Central memory CD8-positive, alpha-beta T cell (primary cell): ENCODE measurements at regions not wholly inside any gene's neighbourhood (a gene's known extent, or its start where the extent isn't known, plus 50 kb on each side); places are given as distances from the start of the nearest gene placed in this dataset.
"Not testable (repeated sequence)": the region's sequence is repeated elsewhere in the genome, so short reads cannot be mapped to it uniquely, and the experiment has no call there.

Source experiments
- ATAC-seq: fragments of 150-1000 bp; cut with Tn5 transposase; replicated peaks from 2 replicates; pipeline ENCODE4 v1.10.0; 2022; ENCODE audit warnings: mild to moderate bottlenecking, moderate FRiP score, moderate number of reproducible peaks; ENCODE audit not compliant: poor library complexity, severe bottlenecking; ENCODE audit errors: extremely low read depth
- DNase-seq, 2 donors: peaks; one replicate each; pipeline ENCODE4 v3.0.0; 2021; ENCODE audit warnings: low spot score in 2 of 2
- H3K27ac Mint-ChIP-seq: one replicate; pipeline ENCODE4 v1.8.0; 2022; ENCODE audit warnings: low read depth, mild to moderate bottlenecking, moderate library complexity, mixed read lengths
- H3K27me3 Mint-ChIP-seq: one replicate; pipeline ENCODE4 v1.8.0; 2022; ENCODE audit warnings: mixed read lengths
- H3K36me3 Mint-ChIP-seq: one replicate; pipeline ENCODE4 v1.8.0; 2022; ENCODE audit warnings: mild to moderate bottlenecking, moderate library complexity, mixed read lengths; ENCODE audit not compliant: insufficient read depth
- H3K4me1 Mint-ChIP-seq: one replicate; pipeline ENCODE4 v1.8.0; 2022; ENCODE audit warnings: mixed read lengths
- H3K4me3 Mint-ChIP-seq: one replicate; pipeline ENCODE4 v1.8.0; 2022; ENCODE audit warnings: mild to moderate bottlenecking, moderate library complexity, mixed read lengths
- H3K9me3 Mint-ChIP-seq: one replicate; pipeline ENCODE4 v1.8.0; 2022; ENCODE audit warnings: mixed read lengths

DNA sequence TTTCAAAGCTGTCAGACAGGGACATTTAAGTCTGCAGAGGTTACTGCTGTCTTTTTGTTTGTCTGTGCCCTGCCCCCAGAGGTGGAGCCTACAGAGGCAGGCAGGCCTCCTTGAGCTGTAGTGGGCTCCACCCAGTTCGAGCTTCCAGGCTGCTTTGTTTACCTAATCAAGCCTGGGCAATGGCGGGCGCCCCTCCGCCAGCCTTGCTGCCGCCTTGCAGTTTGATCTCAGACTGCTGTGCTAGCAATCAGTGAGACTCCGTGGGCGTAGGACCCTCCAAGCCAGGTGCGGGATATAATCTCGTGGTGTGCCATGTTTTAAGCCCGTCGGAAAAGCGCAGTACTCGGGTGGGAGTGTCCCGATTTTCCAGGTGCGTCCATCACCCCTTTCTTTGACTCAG, 919.2 kb upstream of the ARRDC3 start:
- H3K9me3 Mint-ChIP-seq, H3K27ac Mint-ChIP-seq, ATAC-seq, DNase-seq, H3K4me3 Mint-ChIP-seq, H3K27me3 Mint-ChIP-seq, H3K4me1 Mint-ChIP-seq, H3K36me3 Mint-ChIP-seq: not testable (repeated sequence)

DNA sequence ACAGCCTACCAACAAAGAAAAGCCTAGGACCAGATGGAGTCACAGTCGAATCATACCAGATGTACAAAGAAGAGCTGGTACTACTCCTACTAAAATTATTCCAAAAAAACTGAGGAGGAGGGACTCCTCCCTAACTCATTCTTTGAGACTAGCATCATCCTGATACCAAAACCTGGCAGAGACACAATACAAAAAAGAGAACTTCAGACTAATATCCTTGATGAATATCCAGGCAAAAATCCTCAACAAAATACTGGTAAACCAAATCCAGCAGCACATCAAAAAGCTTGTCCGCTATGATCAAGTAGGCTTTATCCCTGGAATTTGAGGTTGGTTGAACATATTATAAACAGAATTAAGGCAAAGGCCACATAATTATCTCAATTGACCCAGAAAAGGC, 900.4 kb upstream of the ARRDC3 start:
- Mint-ChIP-seq H3K4me1 (no peaks in the 10 kb centered on the region), H3K27me3 (no peaks in the 10 kb centered on the region), H3K4me3 (no peak overlapping the region), H3K27ac (no peak overlapping the region), H3K9me3 (peaks cover 23% of the 10 kb centered on the region), H3K36me3 (no peaks in the 10 kb centered on the region)
- DNase-seq (no peak), ATAC-seq (no peak)

DNA sequence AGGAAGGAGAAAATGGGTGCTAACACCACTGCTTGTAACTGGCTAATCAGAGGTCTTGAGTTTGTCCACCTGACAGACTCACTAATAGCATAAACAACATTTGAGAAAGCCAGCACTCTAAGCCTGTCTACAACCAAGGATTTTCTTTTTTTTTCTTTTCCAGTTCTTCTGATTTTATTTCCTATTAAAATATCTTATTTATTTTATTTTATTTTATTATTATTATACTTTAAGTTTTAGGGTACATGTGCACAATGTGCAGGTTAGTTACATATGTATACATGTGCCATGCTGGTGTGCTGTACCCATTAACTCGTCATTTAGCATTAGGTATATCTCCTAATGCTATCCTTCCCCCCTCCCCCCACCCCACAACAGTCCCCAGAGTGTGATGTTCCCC, 888.6 kb upstream of the ARRDC3 start:
- H3K36me3 Mint-ChIP-seq, H3K27me3 Mint-ChIP-seq, DNase-seq, H3K4me1 Mint-ChIP-seq, ATAC-seq, H3K4me3 Mint-ChIP-seq, H3K27ac Mint-ChIP-seq: not testable (repeated sequence)
- H3K9me3 Mint-ChIP-seq = peaks cover 23% of the 10 kb centered on the region

DNA sequence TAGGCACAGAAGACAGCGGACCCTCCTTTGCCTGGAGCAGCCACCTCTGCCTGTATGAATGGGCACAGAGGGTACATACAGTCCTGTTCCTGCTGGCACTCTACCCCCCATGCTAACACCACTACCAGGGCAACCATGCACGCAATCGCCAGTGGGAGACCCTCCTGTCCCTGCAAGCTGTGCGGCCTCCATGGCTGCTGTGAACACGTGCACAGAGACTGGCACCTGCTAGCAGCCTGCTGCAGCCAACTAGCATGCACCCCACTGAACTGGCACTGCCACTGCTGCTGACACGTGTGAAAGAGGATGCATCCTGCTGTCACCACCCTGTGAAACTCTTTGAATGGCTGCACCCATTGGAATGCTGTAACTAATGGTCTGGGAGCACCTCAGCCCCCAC, 885.2 kb upstream of the ARRDC3 start:
- Mint-ChIP-seq H3K4me1 (no peaks in the 10 kb centered on the region), H3K4me3 (no peak overlapping the region), H3K36me3 (no peaks in the 10 kb centered on the region), H3K9me3 (peaks cover 17% of the 10 kb centered on the region), H3K27me3 (no peaks in the 10 kb centered on the region), H3K27ac (no peak overlapping the region)
- DNase-seq (no peak), ATAC-seq (no peak)

DNA sequence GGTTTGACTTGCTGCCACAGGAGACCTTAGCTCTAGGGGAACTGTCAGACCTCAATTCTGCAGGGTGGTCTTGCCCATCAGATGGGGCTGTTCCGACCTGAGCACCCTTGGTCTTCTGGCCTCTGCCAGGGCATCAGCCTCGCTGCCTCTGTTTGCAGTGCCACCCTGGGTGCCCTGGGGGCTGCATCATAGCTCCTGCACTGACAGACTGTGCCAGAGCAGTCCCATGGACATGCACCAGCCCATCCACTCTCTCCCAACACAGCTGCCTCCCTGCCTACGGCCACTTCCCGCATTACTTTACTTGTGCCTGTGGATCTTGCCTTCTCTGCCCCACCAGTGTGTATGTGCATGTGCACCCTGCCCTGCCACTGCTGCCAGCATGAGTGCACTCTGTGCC, 884.7 kb upstream of the ARRDC3 start:
- no peaks in the 10 kb centered on the region for H3K36me3 Mint-ChIP-seq
- no peak overlapping the region for H3K4me3 Mint-ChIP-seq
- no peaks in the 10 kb centered on the region for H3K4me1 Mint-ChIP-seq
- no peak overlapping the region for H3K27ac Mint-ChIP-seq
- ATAC-seq = no peak
- H3K9me3 Mint-ChIP-seq = peaks cover 17% of the 10 kb centered on the region
- DNase-seq = no peak
- no peaks in the 10 kb centered on the region for H3K27me3 Mint-ChIP-seq

DNA sequence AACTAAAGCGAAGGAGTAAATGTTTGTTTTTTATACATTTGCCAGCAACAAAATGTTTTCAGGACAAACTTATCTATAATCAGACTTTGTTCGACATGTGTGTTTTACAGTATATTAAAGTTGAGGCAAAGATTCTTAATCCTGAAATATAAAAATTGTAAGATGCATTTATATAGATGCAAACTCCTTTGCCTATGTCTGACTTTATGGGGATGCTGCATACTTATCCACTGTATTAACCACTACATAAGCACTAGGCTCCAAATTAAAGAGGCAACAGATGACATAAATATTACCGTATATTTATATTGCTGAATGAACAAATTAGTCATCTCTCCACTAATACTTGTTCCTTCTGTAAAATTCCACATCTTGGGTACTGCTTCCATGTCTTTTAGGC, 882.7 kb upstream of the ARRDC3 start:
- Mint-ChIP-seq H3K9me3 (peaks cover 23% of the 10 kb centered on the region), H3K27me3 (no peaks in the 10 kb centered on the region), H3K4me3 (no peak overlapping the region), H3K4me1 (no peaks in the 10 kb centered on the region), H3K27ac (no peak overlapping the region), H3K36me3 (no peaks in the 10 kb centered on the region)
- ATAC-seq = no peak
- DNase-seq = no peak

DNA sequence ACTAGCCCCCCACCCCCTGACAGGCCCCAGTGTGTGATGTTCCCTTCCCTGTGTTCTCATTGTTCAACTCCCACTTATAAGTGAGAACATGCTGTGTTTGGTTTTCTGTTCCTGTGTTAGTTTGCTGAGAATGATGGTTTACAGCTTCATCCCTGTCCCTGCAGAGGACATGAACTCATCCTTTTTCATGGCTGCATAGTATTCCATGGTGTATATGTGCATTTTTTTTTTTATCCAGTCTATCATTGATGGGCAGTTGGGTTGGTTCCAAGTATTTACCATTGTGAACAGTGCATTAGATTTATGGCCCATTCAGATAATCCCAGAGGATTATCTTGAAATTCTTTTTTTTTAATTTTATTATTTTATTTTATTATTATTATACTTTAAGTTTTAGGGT, 872.5 kb upstream of the ARRDC3 start:
- not testable (repeated sequence) for DNase-seq, ATAC-seq, H3K27me3 Mint-ChIP-seq, H3K4me3 Mint-ChIP-seq, H3K36me3 Mint-ChIP-seq, H3K4me1 Mint-ChIP-seq, H3K27ac Mint-ChIP-seq
- peaks cover 13% of the 10 kb centered on the region for H3K9me3 Mint-ChIP-seq

DNA sequence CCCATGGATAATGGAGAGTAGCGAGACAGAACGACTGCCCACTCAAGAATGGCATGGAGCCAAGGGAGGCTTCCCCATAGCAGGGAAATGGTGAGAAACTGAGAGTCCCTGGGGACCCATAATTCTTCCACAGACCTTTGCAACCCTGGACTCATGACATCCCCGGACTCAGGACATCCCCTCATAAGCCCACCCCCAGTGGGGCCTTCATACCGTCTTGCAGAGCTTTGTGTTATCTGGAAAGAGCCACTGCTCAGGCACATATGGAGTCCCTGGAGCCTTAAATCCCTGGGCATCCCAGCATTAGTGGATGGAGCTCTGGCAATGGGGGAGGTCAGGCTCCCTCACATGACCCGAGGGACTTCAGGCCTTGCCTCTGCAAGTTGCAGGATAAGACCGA, 865.4 kb upstream of the ARRDC3 start:
- Mint-ChIP-seq H3K9me3 (peaks cover 22% of the 10 kb centered on the region), H3K4me1 (no peaks in the 10 kb centered on the region), H3K36me3 (no peaks in the 10 kb centered on the region), H3K27ac (no peak overlapping the region), H3K4me3 (no peak overlapping the region), H3K27me3 (no peaks in the 10 kb centered on the region)
- ATAC-seq (no peak), DNase-seq (no peak)

DNA sequence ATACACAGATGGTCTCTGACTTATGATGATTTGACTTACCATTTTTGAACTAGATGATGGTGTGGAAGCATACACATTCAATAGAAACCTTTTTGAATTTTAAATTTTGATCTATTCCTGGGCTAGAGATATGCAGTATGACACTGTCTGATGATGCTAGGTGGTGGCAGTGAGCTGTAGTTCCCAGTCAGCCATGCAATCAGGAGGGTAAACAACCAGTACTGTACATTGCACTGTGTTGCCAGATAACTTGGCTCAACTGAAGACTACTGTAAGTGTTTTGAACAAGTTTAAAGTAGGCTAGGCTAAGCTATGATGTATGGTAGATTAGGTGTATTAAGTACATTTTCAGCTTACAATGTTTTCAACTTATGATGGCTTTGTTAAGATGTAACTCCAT, 859.1 kb upstream of the ARRDC3 start:
- Mint-ChIP-seq H3K4me1 (no peaks in the 10 kb centered on the region), H3K9me3 (peaks cover 10% of the 10 kb centered on the region), H3K4me3 (no peak overlapping the region), H3K27ac (no peak overlapping the region), H3K36me3 (no peaks in the 10 kb centered on the region), H3K27me3 (no peaks in the 10 kb centered on the region)
- no peak for DNase-seq
- ATAC-seq = no peak

DNA sequence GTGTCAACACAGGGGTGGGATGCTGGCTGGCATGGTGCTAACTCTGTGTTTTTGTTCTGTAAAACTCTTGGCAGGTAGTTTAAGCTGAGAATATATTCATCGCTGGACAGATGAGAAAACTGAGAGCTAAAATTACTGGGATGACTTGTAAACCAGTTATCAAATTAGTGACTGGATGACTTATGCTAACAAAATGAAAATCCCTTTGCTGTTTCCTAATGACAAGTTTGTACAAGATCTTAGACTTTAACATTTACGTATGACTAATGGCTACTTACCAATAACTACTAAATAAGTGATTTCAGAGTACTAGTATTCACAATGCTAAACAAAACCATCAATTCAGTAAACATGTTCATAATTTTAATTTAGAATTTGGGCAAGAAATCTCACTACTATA, 854.8 kb upstream of the ARRDC3 start:
- H3K27ac Mint-ChIP-seq = no peak overlapping the region

DNA sequence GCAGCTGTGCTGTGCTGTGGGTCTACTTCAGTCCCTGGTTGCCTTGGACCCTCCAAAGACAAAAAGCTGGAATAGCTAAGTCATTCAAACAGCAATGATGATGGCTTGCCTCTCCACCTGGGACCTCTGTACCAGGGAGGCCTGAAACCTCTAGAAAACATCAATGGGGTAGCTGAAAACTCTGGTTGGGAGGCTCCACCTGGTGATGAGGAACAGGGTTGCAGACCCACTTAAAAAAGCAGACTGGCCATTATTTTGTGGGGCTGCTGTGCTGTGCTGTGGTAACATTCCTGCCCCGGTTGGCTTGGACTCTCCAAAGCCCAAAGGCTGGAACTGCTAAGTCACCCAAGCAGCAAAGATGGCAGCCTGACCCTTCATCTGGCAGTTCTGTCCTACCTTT, 839.3 kb upstream of the ARRDC3 start:
- peaks cover 24% of the 10 kb centered on the region for H3K9me3 Mint-ChIP-seq
- DNase-seq (no peak), ATAC-seq (no peak)
- no peaks in the 10 kb centered on the region for H3K4me1 Mint-ChIP-seq
- no peaks in the 10 kb centered on the region for H3K27me3 Mint-ChIP-seq
- no peak overlapping the region for H3K27ac Mint-ChIP-seq
- no peak overlapping the region for H3K4me3 Mint-ChIP-seq
- no peaks in the 10 kb centered on the region for H3K36me3 Mint-ChIP-seq

More for the DNA sequence above, 854.8 kb upstream of the ARRDC3 start:
- DNase-seq (no peak), ATAC-seq (no peak)
- Mint-ChIP-seq H3K4me3 (no peak overlapping the region), H3K9me3 (peaks cover 16% of the 10 kb centered on the region), H3K27me3 (no peaks in the 10 kb centered on the region), H3K4me1 (no peaks in the 10 kb centered on the region), H3K36me3 (no peaks in the 10 kb centered on the region)

DNA sequence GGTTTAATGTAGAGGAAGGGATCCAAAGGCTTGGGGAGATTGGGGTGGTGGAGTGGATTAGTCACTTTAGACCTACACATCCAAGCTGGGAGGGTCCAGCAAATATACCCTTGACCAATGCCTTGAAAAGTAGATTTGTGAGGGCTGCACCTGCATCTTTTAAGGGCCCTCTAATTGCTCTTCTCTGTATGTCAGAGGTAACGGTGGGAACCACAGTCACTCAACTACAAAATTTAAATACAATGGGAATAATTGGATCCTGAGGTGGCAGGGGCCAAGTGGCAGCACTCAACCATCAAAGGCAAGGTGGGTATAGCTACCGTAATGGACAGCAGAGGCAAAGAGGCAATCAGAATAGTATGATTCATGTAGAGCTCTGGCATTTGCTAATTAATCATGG, 833.7 kb upstream of the ARRDC3 start:
- not testable (repeated sequence) for H3K27me3 Mint-ChIP-seq, ATAC-seq, H3K27ac Mint-ChIP-seq, H3K4me1 Mint-ChIP-seq, H3K36me3 Mint-ChIP-seq, H3K4me3 Mint-ChIP-seq, DNase-seq
- peaks cover 19% of the 10 kb centered on the region for H3K9me3 Mint-ChIP-seq

DNA sequence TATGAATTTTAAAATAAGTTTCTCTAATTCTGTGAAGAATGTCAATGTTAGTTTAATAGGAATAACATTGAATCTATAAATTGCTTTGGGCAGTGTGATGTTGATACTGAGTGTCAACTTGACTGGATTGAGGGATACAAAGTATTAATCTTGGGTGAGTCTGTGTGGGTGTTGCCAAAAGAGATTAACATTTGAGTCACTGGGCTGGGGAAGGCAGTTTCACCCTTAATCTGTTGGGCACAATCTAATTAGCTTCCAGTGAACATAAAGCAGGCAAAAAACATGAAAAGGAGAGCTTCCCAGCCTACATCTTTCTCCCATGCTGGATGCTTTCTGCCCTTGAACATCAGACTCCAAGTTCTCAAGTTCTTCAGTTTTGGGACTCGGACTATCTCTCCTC, 832.0 kb upstream of the ARRDC3 start:
- Mint-ChIP-seq H3K27ac (no peak overlapping the region), H3K36me3 (no peaks in the 10 kb centered on the region), H3K4me3 (no peak overlapping the region), H3K4me1 (no peaks in the 10 kb centered on the region), H3K27me3 (no peaks in the 10 kb centered on the region), H3K9me3 (peaks cover 17% of the 10 kb centered on the region)
- ATAC-seq (no peak), DNase-seq (no peak)

DNA sequence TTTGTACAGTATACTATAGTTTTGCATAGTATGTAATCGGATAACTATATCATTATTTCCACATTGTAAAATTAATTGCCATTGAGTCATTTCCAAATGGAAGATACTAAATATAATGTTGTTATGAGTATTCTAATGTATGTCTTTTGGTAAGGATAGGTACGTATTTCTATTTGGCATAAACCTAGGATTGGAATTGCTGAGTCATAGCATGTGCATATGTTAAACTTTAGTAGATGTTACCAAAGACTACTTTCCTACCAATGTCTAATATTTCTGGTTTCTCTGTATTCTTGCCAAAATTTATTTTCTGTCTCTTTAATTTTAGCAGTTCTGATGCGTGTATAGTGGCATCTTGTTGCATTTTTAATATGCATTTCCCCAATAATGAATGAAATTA, 825.1 kb upstream of the ARRDC3 start:
- DNase-seq (no peak), ATAC-seq (no peak)
- Mint-ChIP-seq H3K27ac (no peak overlapping the region), H3K9me3 (peaks cover 12% of the 10 kb centered on the region), H3K27me3 (no peaks in the 10 kb centered on the region), H3K4me1 (no peaks in the 10 kb centered on the region), H3K36me3 (no peaks in the 10 kb centered on the region), H3K4me3 (no peak overlapping the region)
